Hematopoietic multipotent progenitor cell treated with erythropoietin and hydrocortisone succinate and interleukin-3 and kit ligand, for 4 days (in vitro differentiated cells): ENCODE measurements at regions not wholly inside any gene's neighbourhood (a gene's known extent, or its start where the extent isn't known, plus 50 kb on each side); places are given as distances from the start of the nearest gene placed in this dataset.

Experiments used
- DNase-seq: peaks from one replicate; pipeline ENCODE4 v3.0.0-alpha.2; 2015

GRCh38 chr11:15547685-15548084 is 433.0 kb downstream of the INSC start:
- DNase-seq = no peak

- DNase-seq = no peak
Measured at GRCh38 chr11:15551901-15552851, 437.5 kb downstream of the INSC start.

DNA sequence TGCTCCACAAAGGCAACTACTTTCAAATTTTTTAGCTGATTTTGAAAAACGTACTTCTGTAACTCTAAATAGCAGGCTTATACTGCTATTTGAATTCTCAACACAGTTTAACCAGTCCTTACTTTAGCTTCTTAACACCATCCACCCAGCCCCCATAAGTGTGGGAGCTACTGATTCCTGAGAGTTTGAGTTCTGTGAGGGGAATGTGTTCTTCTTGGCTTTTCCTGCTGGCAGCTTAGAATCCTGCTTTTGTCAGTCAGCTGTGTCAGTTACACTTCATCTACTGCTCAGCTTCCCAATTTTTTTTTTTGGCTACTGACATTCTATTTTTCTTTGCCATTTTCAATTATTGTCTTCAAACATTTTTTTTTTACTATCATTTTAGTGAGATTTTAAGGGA is 440.4 kb downstream of the INSC start:
- no peak for DNase-seq

DNA sequence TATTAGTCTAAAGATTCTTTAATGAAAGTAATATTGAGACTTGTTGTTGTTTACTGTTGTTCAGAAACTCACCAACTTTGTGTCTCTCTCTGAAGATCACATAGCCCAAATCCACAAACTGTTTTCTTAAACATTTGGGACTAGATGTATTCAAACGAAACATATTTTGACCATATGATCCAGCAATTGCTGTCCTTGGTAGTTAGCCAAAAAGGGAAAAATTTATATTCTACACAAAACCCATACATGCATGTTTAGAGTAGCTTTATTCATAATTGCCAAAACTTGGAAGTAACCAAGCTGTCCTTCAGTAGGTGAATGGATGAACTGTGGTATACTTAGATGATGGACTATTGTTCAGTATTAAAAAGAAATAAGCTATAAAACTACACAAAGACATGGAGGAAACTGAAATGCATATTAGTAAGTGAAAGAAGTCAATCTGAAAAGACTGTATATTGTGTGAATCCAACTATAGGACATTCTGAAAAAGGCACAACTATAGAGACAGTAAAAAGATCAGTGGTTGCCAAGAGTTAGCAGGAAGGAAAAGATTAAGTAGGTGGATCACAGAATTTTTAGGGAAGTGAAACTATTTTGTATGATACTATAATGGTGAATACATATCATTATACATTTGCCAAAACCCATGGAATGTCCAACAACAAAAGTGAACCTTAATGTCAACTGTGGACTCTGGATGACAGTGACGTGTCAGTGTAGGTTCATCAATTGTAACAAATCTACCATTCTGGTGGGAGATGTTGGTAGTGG is 442.9 kb downstream of the INSC start:
- no peak for DNase-seq

DNA sequence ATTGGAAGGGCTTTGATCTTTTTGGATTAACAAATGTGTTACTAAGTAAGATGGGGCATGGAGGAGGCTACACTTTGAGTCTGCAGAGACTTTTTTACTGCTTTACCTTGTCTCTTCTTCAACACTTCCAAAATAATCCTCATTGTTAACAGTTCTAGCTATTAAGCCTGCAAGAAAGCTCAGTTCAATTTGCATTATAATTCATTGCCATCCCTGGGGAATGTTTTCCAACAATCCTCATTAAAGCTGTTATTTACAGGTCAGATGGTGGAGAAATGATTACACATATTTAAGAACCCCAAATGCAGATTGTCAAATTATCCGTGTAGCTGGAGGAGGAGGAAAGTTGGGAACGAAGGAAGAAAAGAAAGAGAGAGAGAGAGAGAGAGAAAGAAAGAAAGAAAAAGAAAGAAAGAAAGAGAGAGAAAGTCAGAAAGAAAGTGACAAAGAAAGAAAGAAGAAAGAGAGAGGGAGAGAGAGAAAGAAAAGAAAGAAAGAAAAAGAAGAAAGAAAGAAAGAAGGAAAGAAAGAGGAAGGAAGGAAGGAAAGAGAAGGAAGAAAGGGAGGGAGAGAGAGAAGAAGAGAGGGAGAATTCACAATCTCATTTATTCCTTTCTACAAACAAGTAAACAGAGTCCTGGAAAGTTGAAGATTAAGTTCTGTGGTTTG is 443.9 kb downstream of the INSC start:
- DNase-seq = no peak

GRCh38 chr11:15560689-15561467 is 446.2 kb downstream of the INSC start:
- DNase-seq = no peak

DNA sequence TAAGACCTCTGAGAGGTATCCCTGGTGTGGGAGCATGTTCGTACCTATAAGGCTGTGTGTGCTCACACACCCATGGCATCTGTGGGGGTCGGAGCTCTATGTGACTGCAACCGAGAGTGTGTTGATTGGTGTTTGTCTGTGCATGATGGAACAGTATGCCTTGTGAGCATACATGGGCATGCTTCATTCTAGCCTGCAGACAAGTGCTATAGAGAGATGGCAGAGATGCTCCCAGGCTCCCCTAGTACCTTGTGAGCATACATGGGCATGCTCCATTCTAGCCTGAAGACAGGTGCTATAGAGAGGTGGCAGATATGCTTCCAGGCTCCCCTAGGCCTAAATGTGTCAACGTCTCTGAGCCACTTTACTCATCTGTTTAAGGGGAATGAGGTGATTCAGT is 447.5 kb downstream of the INSC start:
- DNase-seq = no peak

- no peak for DNase-seq
Measured at GRCh38 chr11:15563054-15563453, 448.3 kb downstream of the INSC start.

- DNase-seq = no peak
Measured at GRCh38 chr11:15565880-15566279, 451.2 kb downstream of the INSC start.

- DNase-seq = no peak
Measured at GRCh38 chr11:15568440-15568839, 453.7 kb downstream of the INSC start.

- DNase-seq = no peak
Measured at GRCh38 chr11:15569305-15570025, 454.7 kb downstream of the INSC start.

- DNase-seq = no peak
Measured at GRCh38 chr11:15575409-15575808, 460.7 kb downstream of the INSC start.

GRCh38 chr11:15576769-15577168 is 462.0 kb downstream of the INSC start:
- DNase-seq = no peak

GRCh38 chr11:15577519-15577918 is 462.8 kb downstream of the INSC start:
- peak; percentile 35 for DNase-seq

DNA sequence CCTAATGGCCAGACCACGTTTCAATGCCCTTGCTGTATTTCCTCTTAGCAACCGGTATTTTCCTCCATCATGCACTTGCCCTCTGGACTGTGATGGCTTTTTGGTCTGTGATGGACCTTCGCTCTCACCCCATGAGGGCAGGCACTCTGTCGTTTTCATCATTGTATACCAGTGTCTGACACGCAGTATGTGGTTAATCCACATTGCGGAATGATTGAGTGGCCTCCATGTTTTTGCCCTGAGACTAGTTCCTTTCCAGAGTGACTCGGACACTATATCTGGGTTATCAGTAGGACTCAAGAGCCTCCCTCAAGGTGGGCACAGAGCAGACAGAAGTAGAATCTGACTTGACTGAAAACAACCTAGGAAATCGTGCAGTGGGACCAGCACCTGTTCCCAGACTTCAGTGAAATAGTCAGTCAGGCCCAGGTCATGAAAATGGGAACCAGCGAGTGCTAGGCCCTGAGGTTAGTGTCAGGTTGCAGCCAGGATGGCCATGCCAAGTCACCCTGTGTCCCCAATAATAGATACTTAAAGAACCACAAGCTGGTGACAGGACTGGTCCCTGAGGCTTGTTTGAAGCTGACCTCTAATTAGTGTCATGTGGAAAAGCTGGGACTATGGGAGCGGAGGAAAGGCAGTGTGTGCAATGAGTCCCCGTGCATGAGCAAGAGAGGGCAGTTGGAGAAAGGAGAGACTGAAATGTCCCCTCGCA is 464.7 kb downstream of the INSC start:
- no peak for DNase-seq

DNA sequence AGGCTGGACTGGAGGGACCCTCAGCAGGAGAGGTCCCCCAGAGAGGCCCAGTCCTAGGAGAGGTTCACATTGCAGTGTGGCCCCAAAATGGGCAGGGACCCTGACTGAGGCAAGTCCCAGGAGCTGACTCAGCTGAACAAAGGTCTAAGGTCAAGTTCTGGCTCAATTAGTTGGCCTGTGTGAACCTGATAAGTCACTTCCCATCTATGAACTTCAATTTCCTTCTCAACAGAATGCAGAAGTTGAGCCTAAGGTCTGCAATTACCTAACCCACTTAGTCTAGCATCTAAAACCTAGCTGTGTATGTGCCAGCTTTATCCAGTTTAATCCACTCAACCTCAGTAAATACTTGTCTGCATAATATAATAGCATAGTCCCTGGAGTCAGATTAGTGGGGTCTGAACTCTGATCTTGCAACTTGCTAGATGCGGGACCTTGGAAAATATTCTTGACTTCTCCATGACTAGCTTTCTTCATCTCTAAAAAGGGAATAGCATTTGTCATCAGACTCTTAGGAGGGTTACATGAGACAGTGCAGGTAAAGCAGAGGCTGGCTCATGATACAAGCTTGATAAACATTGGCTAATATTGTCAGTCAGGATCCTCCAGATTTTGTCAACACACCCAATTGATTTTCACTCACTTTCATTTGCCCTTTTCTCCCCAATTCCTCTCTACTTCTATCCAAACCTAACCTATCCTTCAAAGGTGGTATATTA is 465.5 kb downstream of the INSC start:
- DNase-seq = peak; percentile 18

GRCh38 chr11:15580775-15581095 is 466.0 kb downstream of the INSC start:
- no peak for DNase-seq

DNA sequence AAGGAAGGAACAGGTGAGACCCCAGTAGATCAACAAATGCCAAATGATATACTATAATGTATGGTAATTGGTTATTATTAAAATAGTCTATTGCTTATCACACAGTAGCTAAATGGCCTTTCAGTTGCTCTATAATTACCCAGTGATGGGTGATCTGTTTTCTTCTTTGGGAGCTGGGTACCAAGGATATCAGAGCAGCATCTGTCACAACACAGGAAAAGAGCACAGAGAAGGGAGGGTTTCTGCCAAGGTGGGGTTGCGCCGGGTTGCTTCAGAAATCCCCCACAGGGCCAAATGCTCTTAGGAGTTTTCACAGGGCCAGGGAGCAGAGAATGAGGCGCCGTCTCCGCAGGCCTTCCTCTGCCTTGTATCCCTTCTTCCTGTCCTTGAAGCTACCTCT is 469.4 kb downstream of the INSC start:
- DNase-seq = no peak

GRCh38 chr11:15585602-15586331 is 471.0 kb downstream of the INSC start:
- no peak for DNase-seq
